ENCODE measurements at regions not wholly inside any gene's neighbourhood (a gene's known extent, or its start where the extent isn't known, plus 50 kb on each side); places are given as distances from the start of the nearest gene placed in this dataset.

GRCh38 chr3:102124704-102125103, 275.4 kb downstream of the NFKBIZ start:
- no peak for DNase-seq

GRCh38 chr3:102125197-102125993, 276.1 kb downstream of the NFKBIZ start:
- no peak for DNase-seq

GRCh38 chr3:102125994-102126368, 276.7 kb downstream of the NFKBIZ start:
- DNase-seq: no peak

GRCh38 chr3:102129760-102130608, 280.7 kb downstream of the NFKBIZ start:
- no peak for DNase-seq

DNA sequence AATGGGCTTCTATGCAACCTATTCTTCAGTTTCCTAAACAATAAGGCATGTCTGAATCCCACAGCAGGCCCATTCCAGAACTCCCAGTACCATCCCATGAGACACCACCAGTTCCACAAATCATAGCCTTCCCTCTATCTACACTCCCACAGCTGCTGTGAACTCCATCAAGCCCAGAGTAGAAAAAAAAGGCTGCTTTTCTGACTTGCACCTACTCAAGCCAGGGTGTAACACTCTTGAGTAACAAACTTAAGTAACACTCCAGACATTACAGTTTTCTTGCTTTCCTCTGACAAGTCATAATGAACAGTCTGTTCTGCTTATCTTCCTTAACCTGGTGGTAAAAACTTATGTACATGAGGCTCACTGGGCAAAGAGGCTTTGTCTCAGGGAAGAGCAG, 283.1 kb downstream of the NFKBIZ start:
- DNase-seq: no peak

DNA sequence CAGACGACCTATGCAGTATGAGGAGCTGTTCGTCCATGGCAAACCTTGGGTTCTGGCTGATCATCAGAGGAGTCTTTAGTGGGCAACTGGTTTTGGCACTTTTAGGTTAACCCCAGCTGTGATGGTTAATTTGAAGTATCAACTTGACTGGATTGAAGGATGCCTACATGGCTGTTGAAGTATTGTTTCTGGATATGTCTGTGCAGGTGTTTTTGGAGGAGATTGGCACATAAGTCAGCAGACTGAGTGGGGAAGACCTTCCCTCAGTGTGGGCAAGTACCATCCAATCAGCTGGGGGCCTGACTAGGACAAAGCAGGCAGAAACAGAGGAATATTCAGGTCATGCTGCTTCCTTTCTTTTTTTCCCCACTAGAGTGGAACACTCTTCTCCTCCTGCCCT, 284.1 kb downstream of the NFKBIZ start:
- DNase-seq: no peak

GRCh38 chr3:102135316-102135715, 286.0 kb downstream of the NFKBIZ start:
- DNase-seq: no peak

DNA sequence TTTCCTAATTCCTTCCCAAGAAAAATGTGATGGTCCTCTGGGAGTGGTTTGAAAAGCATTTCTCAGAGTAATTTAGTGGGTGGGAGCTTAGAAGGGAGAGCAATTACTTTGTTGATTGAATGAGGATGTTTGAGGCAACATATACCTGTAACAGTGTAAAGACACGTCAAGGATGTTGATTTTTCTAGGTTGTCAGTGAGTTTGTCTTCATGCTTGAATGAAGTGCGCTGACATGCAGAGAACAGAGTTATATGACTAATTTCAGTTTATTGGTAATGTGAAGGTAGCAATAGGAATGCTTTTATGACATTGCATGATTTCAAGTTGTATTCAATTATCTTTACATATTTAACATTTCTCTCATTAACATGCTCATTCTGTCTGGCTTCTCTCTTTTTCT, 286.9 kb downstream of the NFKBIZ start:
- no peak for DNase-seq

DNA sequence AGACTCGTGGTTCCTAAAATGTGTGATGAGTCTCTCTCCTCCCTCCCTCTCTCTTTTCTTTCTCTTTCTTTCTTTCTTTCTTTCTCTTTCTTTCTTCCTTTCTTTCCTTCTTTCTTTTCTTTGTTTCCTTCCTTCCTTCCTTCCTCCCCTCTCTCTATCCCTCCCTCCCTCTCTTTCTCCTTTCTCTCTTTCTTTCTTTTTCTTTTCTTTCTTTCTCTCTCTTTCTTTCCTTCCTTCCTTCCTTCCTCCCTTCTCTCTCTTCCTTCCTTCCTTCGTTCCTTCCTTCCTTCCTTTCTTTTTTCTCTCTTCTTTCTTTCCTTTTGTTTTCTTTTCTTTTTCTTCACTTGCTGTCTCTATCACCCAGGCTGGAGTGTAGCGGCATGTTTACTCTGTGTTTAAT, 290.8 kb downstream of the NFKBIZ start:
- no peak for DNase-seq

- DNase-seq: no peak
Measured at GRCh38 chr3:102141096-102141927, 292.0 kb downstream of the NFKBIZ start.

GRCh38 chr3:102141928-102142239, 292.6 kb downstream of the NFKBIZ start:
- DNase-seq: no peak

DNA sequence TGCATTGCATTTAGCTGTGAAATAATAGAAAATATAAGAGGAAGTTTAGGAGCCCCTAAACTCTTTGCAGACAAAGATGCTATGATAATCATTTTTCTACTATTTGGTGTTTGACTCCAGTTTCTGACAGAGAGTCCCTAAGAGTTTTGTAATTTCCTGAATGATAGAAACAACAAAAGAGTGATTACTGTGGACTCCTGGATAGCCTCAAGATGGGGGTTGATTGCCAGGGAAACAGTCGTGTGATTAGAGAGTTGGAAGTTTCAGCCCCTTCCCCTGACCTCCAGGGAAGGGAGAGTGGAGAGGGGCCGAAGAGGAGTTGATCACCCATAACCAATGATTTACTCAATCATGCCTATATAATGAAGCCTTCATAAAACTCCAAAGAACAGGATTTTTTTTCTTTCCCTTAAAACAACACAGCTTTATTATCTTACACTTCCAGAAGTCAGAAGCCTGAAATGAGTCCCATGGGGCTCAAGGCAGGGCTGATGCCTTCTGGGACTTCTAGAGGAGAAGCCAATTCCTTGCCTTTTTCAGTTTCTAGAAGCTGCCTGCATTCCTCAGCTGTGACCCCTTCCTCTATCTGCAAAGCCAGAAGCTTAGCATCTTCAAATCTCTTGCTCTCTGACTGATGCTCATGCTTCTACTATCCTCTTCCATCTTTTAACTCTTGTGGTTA, 292.3 kb upstream of the ZPLD1 start:
- DNase-seq: no peak

GRCh38 chr3:102143536-102143935, 291.3 kb upstream of the ZPLD1 start:
- no peak for DNase-seq

DNA sequence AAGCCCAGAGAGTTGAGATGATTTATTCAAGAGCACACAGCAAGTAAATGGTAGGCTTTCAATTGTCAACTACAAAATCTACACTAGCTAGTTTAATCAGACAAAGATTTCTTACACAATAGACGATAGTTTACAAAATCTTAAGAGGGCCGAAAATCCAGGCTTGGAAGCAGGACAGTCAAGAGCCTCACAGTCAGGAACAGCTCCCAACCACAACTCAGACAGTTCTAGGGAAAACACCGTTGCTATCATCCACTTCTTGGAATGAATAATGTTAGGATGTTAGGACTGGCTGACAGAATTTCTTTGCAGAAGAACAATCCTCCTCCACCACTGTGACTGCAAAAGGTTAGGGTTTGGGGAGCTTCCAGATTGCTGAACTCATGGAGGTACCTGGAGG, 290.8 kb upstream of the ZPLD1 start:
- no peak for DNase-seq

GRCh38 chr3:102148598-102149337, 286.0 kb upstream of the ZPLD1 start:
- DNase-seq: no peak

DNA sequence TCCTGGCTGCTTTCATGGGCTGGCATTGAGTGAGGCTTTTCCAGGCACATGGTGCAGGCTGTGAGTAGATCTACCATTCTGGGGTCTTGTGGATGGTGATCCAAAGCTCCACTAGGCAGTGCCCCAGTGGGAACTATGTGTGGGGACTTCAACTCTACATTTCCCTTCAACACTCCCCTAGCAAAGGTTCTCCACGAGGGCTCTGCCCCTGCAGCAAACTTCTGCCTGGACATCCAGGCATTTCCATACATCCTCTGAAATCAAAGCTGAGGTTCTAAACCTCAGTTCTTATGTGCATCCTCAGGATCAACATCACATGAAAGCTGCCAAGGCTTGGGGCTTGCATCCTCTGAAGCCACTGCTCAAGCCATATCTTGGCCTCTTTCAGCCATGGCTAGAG, 282.9 kb upstream of the ZPLD1 start:
- DNase-seq: no peak

GRCh38 chr3:102156426-102156825, 278.4 kb upstream of the ZPLD1 start:
- DNase-seq: no peak

GRCh38 chr3:102158080-102158740, 276.6 kb upstream of the ZPLD1 start:
- DNase-seq: no peak

DNA sequence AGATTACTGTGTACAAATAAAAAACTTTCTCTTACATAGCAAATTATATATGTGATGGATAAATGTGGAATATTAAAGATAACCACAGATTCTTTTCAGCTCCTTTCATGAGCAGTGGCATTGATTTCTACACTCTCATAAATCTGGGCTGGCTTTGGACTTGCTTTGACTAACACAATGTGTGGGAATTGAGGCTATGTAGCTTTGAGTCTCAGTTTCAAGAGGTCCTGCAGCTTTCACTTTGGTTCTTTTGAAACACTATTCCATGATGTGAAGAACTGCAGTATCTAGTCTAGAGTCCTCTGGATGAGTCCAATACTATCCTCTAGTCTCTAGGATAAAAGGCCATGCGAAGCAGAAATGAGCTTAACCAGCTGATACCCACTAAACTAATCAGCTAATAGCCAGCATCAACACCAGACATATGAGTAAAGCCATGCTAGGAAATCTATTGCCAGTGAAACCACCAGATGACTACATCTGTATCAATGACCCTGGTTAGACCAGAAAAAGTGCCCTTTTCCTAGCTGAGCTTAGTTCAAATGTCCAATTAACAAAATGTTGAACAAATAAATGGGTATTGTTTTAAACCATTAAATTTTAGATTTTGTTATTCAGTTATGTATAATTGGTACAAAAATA, 274.9 kb upstream of the ZPLD1 start:
- no peak for DNase-seq

- DNase-seq: no peak
Measured at GRCh38 chr3:102161384-102162006, 273.3 kb upstream of the ZPLD1 start.

DNA sequence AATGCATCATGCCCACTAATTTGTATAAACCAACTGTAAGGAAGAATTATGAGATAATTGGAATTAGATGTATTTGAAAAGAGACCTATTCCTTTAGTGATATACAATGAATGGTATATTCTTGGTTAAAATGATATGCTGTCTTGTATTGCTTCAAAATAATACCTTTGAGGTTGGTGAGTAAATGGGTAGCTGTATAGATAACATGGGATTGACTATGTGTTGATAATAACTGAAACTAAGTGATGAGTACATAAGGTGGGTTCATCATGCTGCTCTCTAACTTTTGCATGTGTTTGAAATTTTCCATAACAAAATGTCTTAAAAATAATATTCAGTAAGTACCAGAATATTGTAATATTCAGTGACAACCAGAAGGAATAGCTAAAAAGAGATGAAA, 272.6 kb upstream of the ZPLD1 start:
- DNase-seq: no peak
